ENCODE measurements at regions not wholly inside any gene's neighbourhood (a gene's known extent, or its start where the extent isn't known, plus 50 kb on each side); places are given as distances from the start of the nearest gene placed in this dataset.

DNA sequence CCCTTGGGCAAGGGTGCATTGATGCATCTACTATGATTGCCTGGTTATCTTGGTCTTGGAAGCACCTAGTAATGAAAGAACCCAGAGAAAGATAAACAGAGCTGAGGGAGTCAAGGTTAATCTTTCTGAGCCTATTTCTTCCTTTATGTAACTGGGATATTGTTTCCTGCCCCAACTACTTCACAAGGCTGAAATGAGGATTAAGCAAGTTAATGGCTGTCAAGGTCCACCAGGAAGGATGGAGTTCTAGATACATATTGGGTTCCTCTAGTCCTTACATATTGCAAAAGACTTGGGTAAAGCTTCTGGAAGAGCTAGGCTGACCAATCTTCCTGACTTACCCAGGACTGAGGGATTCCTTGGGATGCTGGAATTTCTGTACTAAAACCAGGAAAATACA lies 589.8 kb downstream of the INSC start:
- TF ChIP-seq, protein P1, sequence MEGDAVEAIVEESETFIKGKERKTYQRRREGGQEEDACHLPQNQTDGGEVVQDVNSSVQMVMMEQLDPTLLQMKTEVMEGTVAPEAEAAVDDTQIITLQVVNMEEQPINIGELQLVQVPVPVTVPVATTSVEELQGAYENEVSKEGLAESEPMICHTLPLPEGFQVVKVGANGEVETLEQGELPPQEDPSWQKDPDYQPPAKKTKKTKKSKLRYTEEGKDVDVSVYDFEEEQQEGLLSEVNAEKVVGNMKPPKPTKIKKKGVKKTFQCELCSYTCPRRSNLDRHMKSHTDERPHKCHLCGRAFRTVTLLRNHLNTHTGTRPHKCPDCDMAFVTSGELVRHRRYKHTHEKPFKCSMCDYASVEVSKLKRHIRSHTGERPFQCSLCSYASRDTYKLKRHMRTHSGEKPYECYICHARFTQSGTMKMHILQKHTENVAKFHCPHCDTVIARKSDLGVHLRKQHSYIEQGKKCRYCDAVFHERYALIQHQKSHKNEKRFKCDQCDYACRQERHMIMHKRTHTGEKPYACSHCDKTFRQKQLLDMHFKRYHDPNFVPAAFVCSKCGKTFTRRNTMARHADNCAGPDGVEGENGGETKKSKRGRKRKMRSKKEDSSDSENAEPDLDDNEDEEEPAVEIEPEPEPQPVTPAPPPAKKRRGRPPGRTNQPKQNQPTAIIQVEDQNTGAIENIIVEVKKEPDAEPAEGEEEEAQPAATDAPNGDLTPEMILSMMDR (IDR thresholded peaks at IDR 0.05; ENCODE audit: poor library complexity): no peak
- no peak for TF ChIP-seq EZH2 (IDR thresholded peaks at IDR 0.05; ENCODE audit: borderline replicate concordance)
- no peak for TF ChIP-seq EZH2phosphoT487 (IDR thresholded peaks at IDR 0.05; ENCODE audit: low read depth, severe bottlenecking, unreplicated experiment)
